K562 (cell line): ENCODE measurements at regions not wholly inside any gene's neighbourhood (a gene's known extent, or its start where the extent isn't known, plus 50 kb on each side); places are given as distances from the start of the nearest gene placed in this dataset.

Experiments
- ATAC-seq: fragments of 200-7000 bp; cut with Tn5 transposase; 3 replicates; pipeline ENCODE4 v1.9.1; 2020; ENCODE audit warnings: moderate library complexity
- BruUV-seq: library from RNA; stranded (reverse); fragments of 400-500 nt; replicated peaks from 2 replicates; lab custom pipeline; 2021; lab: Mats Ljungman, UMichigan
- CTCF ChIA-PET: fragments of 300-600 bp; formaldehyde crosslinking; extraction: SDS; loops from one replicate; lab custom pipeline; 2021; ENCODE audit warnings: low intra/inter-chr PET ratio; lab: Yijun Ruan, JAX
- POLR2A ChIA-PET: fragments of 300-600, 350-650 bp; sonication (Branson Sonifier 250); formaldehyde crosslinking; extraction: SDS; loops from one replicate; lab custom pipeline; 2021; ENCODE audit warnings: antibody characterized with exemption, inconsistent platforms; lab: Yijun Ruan, JAX
- DNase-seq, 4 experiments: peaks; one replicate each; pipeline versions ENCODE4 v3.0.0 to v3.0.0-alpha.2; 2011 to 2018; ENCODE audit warnings: low spot score in 3 of 4, mixed read lengths in 3 of 4; ENCODE audit errors: extremely low read depth in 1 of 4
- FAIRE-seq: peaks from 2 replicates; lab custom pipeline; 2011; peaks lifted over from hg19 to GRCh38; lab: Jason Lieb, UNC
- H2AFZ ChIP-seq: 2 replicates; pipeline ENCODE4 v1.6.0; 2011; ENCODE audit warnings: low read depth, low read length, control low read depth, inconsistent platforms
- H3K27ac ChIP-seq: fragments of 200-600 bp; 3 replicates; pipeline ENCODE4 v1.8.0; 2011; ENCODE audit warnings: low read depth, mild to moderate bottlenecking, control low read depth, inconsistent platforms, low read length, moderate library complexity, mixed read lengths; ENCODE audit errors: extremely low read depth
- H3K27me3 ChIP-seq, 2 experiments: fragments of 300-600 bp in 1 of 2; 2 replicates in 1 of 2; 3 replicates in 1 of 2; pipeline versions ENCODE4 v1.6.0 to v1.8.0; 2011; ENCODE audit warnings: inconsistent platforms in 2 of 2, low read length in 2 of 2, mild to moderate bottlenecking in 1 of 2, mixed read lengths in 1 of 2, moderate library complexity in 1 of 2; ENCODE audit not compliant: control insufficient read depth in 2 of 2, insufficient read depth in 2 of 2
- H3K36me3 ChIP-seq: fragments of 300-600 bp; 3 replicates; pipeline ENCODE4 v1.8.0; 2011; ENCODE audit warnings: mild to moderate bottlenecking, low read length, inconsistent platforms; ENCODE audit not compliant: control insufficient read depth, insufficient read depth
- H3K4me1 ChIP-seq, 2 experiments: fragments of 200-600 bp in 1 of 2; replicated peaks in 1 of 2; 2 replicates in 1 of 2; 3 replicates in 1 of 2; pipeline versions ENCODE4 v1.5.1 to v1.8.0; 2011; ENCODE audit warnings: inconsistent platforms in 2 of 2, low read length in 2 of 2, mild to moderate bottlenecking in 1 of 2, mixed read lengths in 1 of 2, moderate library complexity in 1 of 2; ENCODE audit not compliant: control insufficient read depth in 2 of 2, insufficient read depth in 2 of 2
- H3K4me2 ChIP-seq: 2 replicates; pipeline ENCODE4 v1.6.1; 2011; ENCODE audit warnings: low read length, control low read depth, inconsistent platforms, mixed read lengths; ENCODE audit not compliant: insufficient read depth
- H3K4me3 ChIP-seq: fragments of 200-600 bp; sonication (generic), shearing (Covaris generic); 2 replicates; pipeline ENCODE4 v1.5.1; 2016; ENCODE audit warnings: control low read depth, inconsistent platforms
- H3K79me2 ChIP-seq: fragments of 200-600 bp; 3 replicates; pipeline ENCODE4 v1.8.0; 2011; ENCODE audit warnings: low read length, inconsistent platforms; ENCODE audit not compliant: control insufficient read depth, insufficient read depth
- H3K9ac ChIP-seq, 2 experiments: 2 replicates each; pipeline versions ENCODE4 v1.6.0 to v1.6.1; 2011; ENCODE audit warnings: low read depth in 2 of 2, low read length in 2 of 2, control low read depth in 1 of 2, inconsistent platforms in 1 of 2, mild to moderate bottlenecking in 1 of 2, mixed read lengths in 1 of 2; ENCODE audit not compliant: insufficient read depth in 1 of 2
- H3K9me1 ChIP-seq: one replicate; pipeline ENCODE4 v1.6.0; 2011; ENCODE audit warnings: inconsistent platforms, mild to moderate bottlenecking, low read length, moderate library complexity; ENCODE audit not compliant: control insufficient read depth, insufficient read depth
- H3K9me3 ChIP-seq: replicated peaks from 2 replicates; pipeline ENCODE4 v1.5.1; 2011; ENCODE audit warnings: low read depth, low read length, inconsistent platforms; ENCODE audit not compliant: control insufficient read depth, insufficient read depth
- H4K20me1 ChIP-seq: replicated peaks from 2 replicates; pipeline ENCODE4 v1.6.1; 2011; ENCODE audit warnings: low read length, inconsistent platforms, mixed read lengths; ENCODE audit not compliant: control insufficient read depth, insufficient read depth
- C11orf30 ChIP-seq: fragments of 450-650 bp; IDR thresholded peaks from 2 replicates; pipeline ENCODE4 v1.6.1; 2016; ENCODE audit warnings: low read depth, mild to moderate bottlenecking
- ILF3 ChIP-seq: fragments of 450-650 bp; IDR thresholded peaks from 2 replicates; pipeline ENCODE4 v1.6.1; 2018; ENCODE audit warnings: antibody characterized with exemption, mild to moderate bottlenecking, moderate library complexity, borderline replicate concordance
- NR1H2 ChIP-seq: sonication (generic); formaldehyde crosslinking; IDR thresholded peaks from 2 replicates; pipeline ENCODE4 v1.4.0; 2020; ENCODE audit warnings: mild to moderate bottlenecking, missing genetic modification reagents
- SREBF1 ChIP-seq: fragments of 150-350 bp; IDR thresholded peaks from 2 replicates; pipeline ENCODE4 v1.6.1; 2014; ENCODE audit warnings: antibody characterized with exemption, low read depth, low read length, borderline replicate concordance
- ZNF316 ChIP-seq: fragments of 450-650 bp; IDR thresholded peaks from 2 replicates; pipeline ENCODE4 v1.6.1; 2016
- WGBS: fragments of 100-300 bp; shearing (Covaris generic); methylation state at CpG from one replicate; pipeline ENCODE4 v1.1.6; 2016; ENCODE audit warnings: low coverage, mixed read lengths; ENCODE audit not compliant: insufficient coverage; ENCODE audit errors: missing lambda C conversion rate; 5-methylcytosine and 5-hydroxymethylcytosine counted together
- in situ Hi-C: fragments of 300-500 bp; cut with MboI; formaldehyde crosslinking; loops from 4 replicates; pipeline ENCODE4 v1.15.0; 2018; ENCODE audit warnings: inconsistent platforms, mixed read lengths
- intact Hi-C: fragments of 100-400 bp; cut with micrococcal nuclease; formaldehyde crosslinking; loops from 2 replicates; pipeline ENCODE4 v1.14.2; 2022
- TF ChIP-seq, protein P1 (sequence below): fragments of 250-450 bp; sonication (Bioruptor Pico); IDR thresholded peaks from 2 replicates; pipeline ENCODE4 v1.5.0; 2021

DNA sequence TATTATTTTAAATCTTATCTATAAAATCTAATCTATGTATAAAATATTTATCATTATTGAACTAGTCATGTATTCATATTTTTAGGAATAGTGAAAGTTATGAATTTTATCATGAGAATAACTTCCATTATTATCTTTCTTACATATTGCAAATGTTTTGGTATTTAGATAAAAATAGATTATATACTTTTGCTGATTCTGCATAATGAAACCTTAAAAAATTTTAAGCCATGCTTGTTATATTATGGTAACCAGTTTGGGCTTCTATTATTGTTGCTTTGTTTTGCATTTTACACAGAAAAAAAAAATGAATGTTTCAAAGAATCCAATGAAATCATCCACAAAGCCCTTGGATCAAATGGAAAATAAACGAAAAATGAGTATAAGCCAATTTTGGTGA, 772.5 kb downstream of the NR2F1-AS1 start:
- FAIRE-seq (no peak), DNase-seq (no peak), ATAC-seq (no peak)
- TF ChIP-seq ZNF316: peak; percentile 74
- TF ChIP-seq C11orf30: peak; percentile 45; the same call in 1 of the 2 replicates
- no peak for TF ChIP-seq ILF3
- ChIA-PET POLR2A (no interaction called here), CTCF (no interaction called here)
- Histone ChIP-seq H3K4me1 (no peaks in the 10 kb centered on the region), H3K4me2 (no peak overlapping the region), H3K27me3 (no peaks in the 10 kb centered on the region), H3K4me3 (no peak overlapping the region), H2AFZ (no peak overlapping the region), H3K27ac (no peak overlapping the region), H3K79me2 (no peaks in the 10 kb centered on the region), H3K9me3 (0 out of 2 replicates have a peak, but pooled peaks cover 2% of the 10 kb centered on the region), H3K9ac (no peak overlapping the region), H4K20me1 (no peaks in the 10 kb centered on the region), H3K9me1 (no peaks in the 10 kb centered on the region), H3K36me3 (no peaks in the 10 kb centered on the region)
- intact Hi-C loops: no loop called here
- BruUV-seq: no TSS peak
- 0% methylated on average over 1 of the region's 1 CpG for WGBS
- in situ Hi-C loops: no loop called here

DNA sequence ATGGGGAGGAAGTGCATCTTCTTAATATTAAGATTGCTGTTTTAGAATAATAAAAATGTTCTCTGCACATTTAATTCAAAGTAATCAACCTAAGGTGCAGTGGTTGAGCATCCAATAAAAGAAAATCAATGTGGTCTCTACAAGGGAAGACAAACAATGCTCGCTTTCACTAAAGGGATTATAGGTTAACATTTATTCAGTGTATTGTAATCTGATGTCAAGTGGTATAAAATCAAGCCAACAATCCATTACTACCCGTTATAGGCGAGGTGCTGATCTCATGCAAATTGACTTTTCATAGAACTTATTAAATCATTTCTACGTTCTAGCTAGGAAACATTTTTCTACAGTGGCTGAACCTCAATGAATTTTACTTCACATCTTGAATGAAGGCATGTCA, 773.9 kb downstream of the NR2F1-AS1 start:
- Histone ChIP-seq H3K4me3 (no peak overlapping the region), H3K4me1 (no peaks in the 10 kb centered on the region), H2AFZ (no peak overlapping the region), H3K9ac (no peak overlapping the region), H3K27me3 (no peaks in the 10 kb centered on the region), H3K9me1 (no peaks in the 10 kb centered on the region)
- 2% methylated on average over 4 of the region's 4 CpGs for WGBS
- intact Hi-C loops: no loop called here
- CTCF ChIA-PET: no interaction called here
- POLR2A ChIA-PET: no interaction called here
- FAIRE-seq: no peak
- in situ Hi-C loops: no loop called here
- TF ChIP-seq SREBF1 (no peak), NR1H2 (CRISPR knock-in tag) (no peak)
- TF ChIP-seq, protein P1, sequence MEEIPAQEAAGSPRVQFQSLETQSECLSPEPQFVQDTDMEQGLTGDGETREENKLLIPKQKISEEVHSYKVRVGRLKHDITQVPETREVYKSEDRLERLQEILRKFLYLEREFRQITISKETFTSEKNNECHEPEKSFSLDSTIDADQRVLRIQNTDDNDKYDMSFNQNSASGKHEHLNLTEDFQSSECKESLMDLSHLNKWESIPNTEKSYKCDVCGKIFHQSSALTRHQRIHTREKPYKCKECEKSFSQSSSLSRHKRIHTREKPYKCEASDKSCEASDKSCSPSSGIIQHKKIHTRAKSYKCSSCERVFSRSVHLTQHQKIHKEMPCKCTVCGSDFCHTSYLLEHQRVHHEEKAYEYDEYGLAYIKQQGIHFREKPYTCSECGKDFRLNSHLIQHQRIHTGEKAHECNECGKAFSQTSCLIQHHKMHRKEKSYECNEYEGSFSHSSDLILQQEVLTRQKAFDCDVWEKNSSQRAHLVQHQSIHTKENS (CRISPR knock-in tag): no peak
- TF ChIP-seq, all 486 proteins: peak for 0
- no peaks in the 10 kb centered on the region for H4K20me1 ChIP-seq
- no peaks in the 10 kb centered on the region for H3K79me2 ChIP-seq
- no TSS peak for BruUV-seq
- H3K9me3 ChIP-seq: 0 out of 2 replicates have a peak, but pooled peaks cover 2% of the 10 kb centered on the region
- no peak for ATAC-seq
- DNase-seq: no peak
- H3K4me2 ChIP-seq: no peak overlapping the region
- H3K36me3 ChIP-seq: no peaks in the 10 kb centered on the region
- no peak overlapping the region for H3K27ac ChIP-seq
